Esophagus muscularis mucosa (tissue), 3 donors: ENCODE measurements at regions not wholly inside any gene's neighbourhood (a gene's known extent, or its start where the extent isn't known, plus 50 kb on each side); places are given as distances from the start of the nearest gene placed in this dataset.

ENCODE experiments used
- EP300 ChIP-seq: sonication (generic); formaldehyde crosslinking; IDR thresholded peaks from one replicate; pipeline ENCODE4 v1.6.1; 2017; ENCODE audit warnings: antibody characterized with exemption
- TF ChIP-seq, protein P1 (sequence below), 3 experiments: fragments of 200-600 bp in 2 of 3; fragments of 450-650 bp in 1 of 3; sonication (generic) in 2 of 3; IDR thresholded peaks; one replicate each; pipeline ENCODE4 v1.5.1; 2017 to 2019; ENCODE audit warnings: antibody characterized with exemption in 3 of 3, mild to moderate bottlenecking in 2 of 3, moderate library complexity in 1 of 3

- TF ChIP-seq EP300: no peak
- TF ChIP-seq, protein P1, sequence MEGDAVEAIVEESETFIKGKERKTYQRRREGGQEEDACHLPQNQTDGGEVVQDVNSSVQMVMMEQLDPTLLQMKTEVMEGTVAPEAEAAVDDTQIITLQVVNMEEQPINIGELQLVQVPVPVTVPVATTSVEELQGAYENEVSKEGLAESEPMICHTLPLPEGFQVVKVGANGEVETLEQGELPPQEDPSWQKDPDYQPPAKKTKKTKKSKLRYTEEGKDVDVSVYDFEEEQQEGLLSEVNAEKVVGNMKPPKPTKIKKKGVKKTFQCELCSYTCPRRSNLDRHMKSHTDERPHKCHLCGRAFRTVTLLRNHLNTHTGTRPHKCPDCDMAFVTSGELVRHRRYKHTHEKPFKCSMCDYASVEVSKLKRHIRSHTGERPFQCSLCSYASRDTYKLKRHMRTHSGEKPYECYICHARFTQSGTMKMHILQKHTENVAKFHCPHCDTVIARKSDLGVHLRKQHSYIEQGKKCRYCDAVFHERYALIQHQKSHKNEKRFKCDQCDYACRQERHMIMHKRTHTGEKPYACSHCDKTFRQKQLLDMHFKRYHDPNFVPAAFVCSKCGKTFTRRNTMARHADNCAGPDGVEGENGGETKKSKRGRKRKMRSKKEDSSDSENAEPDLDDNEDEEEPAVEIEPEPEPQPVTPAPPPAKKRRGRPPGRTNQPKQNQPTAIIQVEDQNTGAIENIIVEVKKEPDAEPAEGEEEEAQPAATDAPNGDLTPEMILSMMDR (IDR thresholded peaks at IDR 0.05): no peak
Observed at GRCh38 chr4:147104768-147105167, 159.1 kb upstream of the TTC29 start.
